NCI-H510A (cell line): ENCODE measurements at regions not wholly inside any gene's neighbourhood (a gene's known extent, or its start where the extent isn't known, plus 50 kb on each side); places are given as distances from the start of the nearest gene placed in this dataset.
"Not testable (repeated sequence)": the region's sequence is repeated elsewhere in the genome, so short reads cannot be mapped to it uniquely, and the experiment has no call there.

Experiments
- DNase-seq: peaks from one replicate; lab custom pipeline; 2025; lab: John Stamatoyannopoulos, UW

GRCh38 chr6:66605971-66606370, 898.9 kb upstream of the EYS start:
- DNase-seq: no peak

- DNase-seq: no peak
Measured at GRCh38 chr6:66605011-66605410, 898.0 kb upstream of the EYS start.

- no peak for DNase-seq
Measured at GRCh38 chr6:66599541-66599940, 892.5 kb upstream of the EYS start.

- DNase-seq: no peak
Measured at GRCh38 chr6:66578362-66578761, 871.3 kb upstream of the EYS start.

- no peak for DNase-seq
Measured at GRCh38 chr6:66568271-66568670, 861.2 kb upstream of the EYS start.

GRCh38 chr6:66561479-66561878, 854.5 kb upstream of the EYS start:
- no peak for DNase-seq

- DNase-seq: no peak
Measured at GRCh38 chr6:66558189-66558588, 851.2 kb upstream of the EYS start.

- no peak for DNase-seq
Measured at GRCh38 chr6:66556936-66557335, 849.9 kb upstream of the EYS start.

GRCh38 chr6:66555082-66555481, 848.1 kb upstream of the EYS start:
- DNase-seq: no peak

- no peak for DNase-seq
Measured at GRCh38 chr6:66553441-66553840, 846.4 kb upstream of the EYS start.

GRCh38 chr6:66538551-66539135, 831.6 kb upstream of the EYS start:
- no peak for DNase-seq

GRCh38 chr6:66533921-66534404, 826.9 kb upstream of the EYS start:
- no peak for DNase-seq

GRCh38 chr6:66526061-66526460, 819.0 kb upstream of the EYS start:
- DNase-seq: no peak

- no peak for DNase-seq
Measured at GRCh38 chr6:66522864-66523263, 815.8 kb upstream of the EYS start.

GRCh38 chr6:66516377-66516776, 809.4 kb upstream of the EYS start:
- no peak for DNase-seq

GRCh38 chr6:66508433-66508832, 801.4 kb upstream of the EYS start:
- DNase-seq: no peak

- DNase-seq: no peak
Measured at GRCh38 chr6:66499851-66500250, 792.8 kb upstream of the EYS start.

GRCh38 chr6:66496659-66497058, 789.6 kb upstream of the EYS start:
- no peak for DNase-seq

GRCh38 chr6:66494643-66495042, 787.6 kb upstream of the EYS start:
- DNase-seq: not testable (repeated sequence)

GRCh38 chr6:66489269-66489987, 782.4 kb upstream of the EYS start:
- no peak for DNase-seq

- DNase-seq: no peak
Measured at GRCh38 chr6:66481216-66481615, 774.2 kb upstream of the EYS start.

GRCh38 chr6:66478705-66479104, 771.7 kb upstream of the EYS start:
- no peak for DNase-seq

GRCh38 chr6:66435321-66435720, 728.3 kb upstream of the EYS start:
- no peak for DNase-seq

- no peak for DNase-seq
Measured at GRCh38 chr6:66429210-66429609, 722.2 kb upstream of the EYS start.
